ENCODE measurements at regions not wholly inside any gene's neighbourhood (a gene's known extent, or its start where the extent isn't known, plus 50 kb on each side); places are given as distances from the start of the nearest gene placed in this dataset.
"Not testable (repeated sequence)": the region's sequence is repeated elsewhere in the genome, so short reads cannot be mapped to it uniquely, and the experiment has no call there.

GRCh38 chr14:106482213-106482612 lies 955.8 kb downstream of the TMEM121 start:
- no CpG with 5 or more reads among the region's 45 CpGs for WGBS (ENCODE audit: extremely low coverage, insufficient coverage, insufficient read length)
- not testable (repeated sequence) for H4K8ac ChIP-seq (ENCODE audit: low read depth, low read length); H4K91ac ChIP-seq (ENCODE audit: low read depth, low read length); H2BK120ac ChIP-seq (ENCODE audit: insufficient read depth, low read length, poor library complexity); H2AFZ ChIP-seq (ENCODE audit: insufficient read depth, low read length, poor library complexity); H3K79me1 ChIP-seq (ENCODE audit: low read length); H3K23ac ChIP-seq (ENCODE audit: low read length); H3K4ac ChIP-seq (ENCODE audit: low read depth, low read length); DNase-seq; H3K9ac ChIP-seq (ENCODE audit: low read length); H3K79me2 ChIP-seq (ENCODE audit: control insufficient read depth, insufficient read depth, low read length, poor library complexity); H3K18ac ChIP-seq (ENCODE audit: low read length); H2BK5ac ChIP-seq (ENCODE audit: low read depth, low read length, poor library complexity); H4K12ac ChIP-seq (ENCODE audit: low read depth, low read length); H2BK12ac ChIP-seq (ENCODE audit: low read length); H3K27ac ChIP-seq (ENCODE audit: low read depth, low read length); H3K4me1 ChIP-seq (ENCODE audit: control insufficient read depth in 1 of 2, insufficient read depth in 2 of 2, low read length in 2 of 2); H3K36me3 ChIP-seq (ENCODE audit: control insufficient read depth in 1 of 2, insufficient read depth in 2 of 2, low read length in 2 of 2); H3K9me3 ChIP-seq (ENCODE audit: insufficient read depth, low read depth, low read length); H3K27me3 ChIP-seq (ENCODE audit: insufficient read depth, low read length); H2AK5ac ChIP-seq (ENCODE audit: low read length); H3K4me3 ChIP-seq (ENCODE audit: low read depth, low read length); H3K14ac ChIP-seq (ENCODE audit: low read length); H3K4me2 ChIP-seq (ENCODE audit: low read length)

DNA sequence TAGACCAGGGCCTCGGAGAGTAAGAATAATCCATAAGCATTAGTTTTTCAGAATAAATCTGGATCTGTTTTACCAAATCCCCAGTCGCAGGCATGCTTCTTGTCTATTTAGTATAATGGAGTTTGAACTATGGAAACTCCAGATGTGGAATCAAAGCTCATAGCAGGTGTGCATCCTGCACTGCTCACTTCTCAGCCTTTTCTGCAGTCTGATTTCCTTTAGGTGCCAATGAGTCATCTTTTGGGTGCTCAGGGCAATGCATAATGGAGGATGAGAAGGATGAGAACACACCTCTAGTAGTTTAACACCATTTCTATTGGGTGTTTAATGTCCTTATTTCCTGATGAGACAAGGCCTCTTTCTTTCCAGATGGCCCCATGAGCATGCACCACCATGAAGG lies 961.2 kb downstream of the TMEM121 start:
- Histone ChIP-seq H3K23ac (ENCODE audit: low read length) (no peak overlapping the region), H3K4me3 (ENCODE audit: low read depth, low read length) (no peak overlapping the region), H3K27me3 (ENCODE audit: insufficient read depth, low read length) (peaks cover 2% of the 10 kb centered on the region), H3K4me1 (ENCODE audit: control insufficient read depth in 1 of 2, insufficient read depth in 2 of 2, low read length in 2 of 2) (no peaks in the 10 kb centered on the region), H4K8ac (ENCODE audit: low read depth, low read length) (no peak overlapping the region), H3K36me3 (ENCODE audit: control insufficient read depth in 1 of 2, insufficient read depth in 2 of 2, low read length in 2 of 2) (no peaks in the 10 kb centered on the region), H2AK5ac (ENCODE audit: low read length) (no peak overlapping the region), H4K12ac (ENCODE audit: low read depth, low read length) (no peak overlapping the region), H3K4ac (ENCODE audit: low read depth, low read length) (no peak overlapping the region), H3K18ac (ENCODE audit: low read length) (no peak overlapping the region), H2BK120ac (ENCODE audit: insufficient read depth, low read length, poor library complexity) (no peak overlapping the region), H3K9me3 (ENCODE audit: insufficient read depth, low read depth, low read length) (peaks cover 21% of the 10 kb centered on the region), H3K4me2 (ENCODE audit: low read length) (no peak overlapping the region), H4K91ac (ENCODE audit: low read depth, low read length) (no peak overlapping the region), H3K27ac (ENCODE audit: low read depth, low read length) (no peak overlapping the region), H3K9ac (ENCODE audit: low read length) (no peak overlapping the region), H2BK12ac (ENCODE audit: low read length) (no peak overlapping the region), H2AFZ (ENCODE audit: insufficient read depth, low read length, poor library complexity) (no peak overlapping the region), H2BK5ac (ENCODE audit: low read depth, low read length, poor library complexity) (no peak overlapping the region), H3K79me2 (ENCODE audit: control insufficient read depth, insufficient read depth, low read length, poor library complexity) (no peaks in the 10 kb centered on the region), H3K79me1 (ENCODE audit: low read length) (no peaks in the 10 kb centered on the region), H3K14ac (ENCODE audit: low read length) (no peak overlapping the region)
- no CpG with 5 or more reads among the region's 2 CpGs for WGBS (ENCODE audit: extremely low coverage, insufficient coverage, insufficient read length)
- no peak for DNase-seq

- Histone ChIP-seq H4K8ac (ENCODE audit: low read depth, low read length) (no peak overlapping the region), H3K4me2 (ENCODE audit: low read length) (no peak overlapping the region), H3K36me3 (ENCODE audit: control insufficient read depth in 1 of 2, insufficient read depth in 2 of 2, low read length in 2 of 2) (no peaks in the 10 kb centered on the region), H3K9me3 (ENCODE audit: insufficient read depth, low read depth, low read length) (peaks cover 22% of the 10 kb centered on the region), H4K12ac (ENCODE audit: low read depth, low read length) (no peak overlapping the region), H3K9ac (ENCODE audit: low read length) (no peak overlapping the region), H3K27me3 (ENCODE audit: insufficient read depth, low read length) (peaks cover 2% of the 10 kb centered on the region), H3K23ac (ENCODE audit: low read length) (no peak overlapping the region), H3K18ac (ENCODE audit: low read length) (no peak overlapping the region), H3K4ac (ENCODE audit: low read depth, low read length) (no peak overlapping the region), H2AFZ (ENCODE audit: insufficient read depth, low read length, poor library complexity) (no peak overlapping the region), H3K4me1 (ENCODE audit: control insufficient read depth in 1 of 2, insufficient read depth in 2 of 2, low read length in 2 of 2) (no peaks in the 10 kb centered on the region), H3K79me2 (ENCODE audit: control insufficient read depth, insufficient read depth, low read length, poor library complexity) (no peaks in the 10 kb centered on the region), H2BK5ac (ENCODE audit: low read depth, low read length, poor library complexity) (no peak overlapping the region), H2BK120ac (ENCODE audit: insufficient read depth, low read length, poor library complexity) (no peak overlapping the region), H4K91ac (ENCODE audit: low read depth, low read length) (no peak overlapping the region), H3K4me3 (ENCODE audit: low read depth, low read length) (no peak overlapping the region), H3K27ac (ENCODE audit: low read depth, low read length) (no peak overlapping the region), H2AK5ac (ENCODE audit: low read length) (no peak overlapping the region), H3K14ac (ENCODE audit: low read length) (no peak overlapping the region), H2BK12ac (ENCODE audit: low read length) (no peak overlapping the region), H3K79me1 (ENCODE audit: low read length) (no peaks in the 10 kb centered on the region)
- no CpG with 5 or more reads among the region's 1 CpG for WGBS (ENCODE audit: extremely low coverage, insufficient coverage, insufficient read length)
- DNase-seq: no peak
Measured at GRCh38 chr14:106488291-106488690, 961.9 kb downstream of the TMEM121 start.

DNA sequence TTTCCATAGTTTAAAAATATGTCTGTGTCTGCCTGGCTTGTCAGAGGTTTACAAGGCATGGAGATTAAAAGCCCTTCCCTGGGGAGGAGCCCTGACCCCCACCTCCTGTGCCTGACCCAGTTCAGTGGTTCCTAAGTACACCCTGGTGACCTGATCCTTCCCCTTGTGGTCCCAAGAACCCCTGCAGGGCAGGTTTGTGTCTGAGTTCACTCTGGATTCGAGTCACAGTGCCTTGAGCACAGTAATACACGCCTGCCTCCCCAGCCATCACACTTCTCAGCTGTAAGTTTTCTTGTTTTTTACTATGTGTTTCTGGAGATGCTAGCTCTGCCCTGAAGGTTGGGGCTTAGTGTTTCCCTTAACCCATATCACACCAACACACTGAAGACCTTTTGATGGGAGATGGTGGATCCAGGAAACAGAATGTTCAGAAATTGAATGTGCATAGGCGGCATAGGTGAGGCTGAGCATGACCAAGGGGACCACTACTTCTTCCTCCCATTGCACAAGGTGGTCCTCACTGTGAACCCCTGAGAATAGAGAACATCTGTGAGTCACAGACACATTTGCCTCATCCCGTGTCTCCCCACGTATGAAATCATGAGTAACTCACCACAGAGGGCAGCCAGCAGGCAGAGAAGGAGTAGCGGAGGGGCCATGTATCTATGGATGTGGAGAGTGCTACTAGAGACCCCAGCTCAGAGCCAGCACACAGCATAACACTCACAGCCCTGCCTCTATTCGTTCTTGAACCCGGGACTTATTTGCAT lies 962.9 kb downstream of the TMEM121 start:
- Histone ChIP-seq H2AFZ (ENCODE audit: insufficient read depth, low read length, poor library complexity) (no peak overlapping the region), H2BK120ac (ENCODE audit: insufficient read depth, low read length, poor library complexity) (no peak overlapping the region), H3K9ac (ENCODE audit: low read length) (no peak overlapping the region), H3K27ac (ENCODE audit: low read depth, low read length) (no peak overlapping the region), H3K14ac (ENCODE audit: low read length) (no peak overlapping the region), H3K9me3 (ENCODE audit: insufficient read depth, low read depth, low read length) (peaks cover 24% of the 10 kb centered on the region), H3K79me2 (ENCODE audit: control insufficient read depth, insufficient read depth, low read length, poor library complexity) (no peaks in the 10 kb centered on the region), H3K27me3 (ENCODE audit: insufficient read depth, low read length) (peaks cover 2% of the 10 kb centered on the region), H3K4me3 (ENCODE audit: low read depth, low read length) (peak overlapping the region; percentile 29), H4K12ac (ENCODE audit: low read depth, low read length) (no peak overlapping the region), H3K4me1 (ENCODE audit: control insufficient read depth in 1 of 2, insufficient read depth in 2 of 2, low read length in 2 of 2) (no peaks in the 10 kb centered on the region), H2BK12ac (ENCODE audit: low read length) (no peak overlapping the region), H4K8ac (ENCODE audit: low read depth, low read length) (no peak overlapping the region), H3K79me1 (ENCODE audit: low read length) (no peaks in the 10 kb centered on the region), H3K4ac (ENCODE audit: low read depth, low read length) (no peak overlapping the region), H4K91ac (ENCODE audit: low read depth, low read length) (no peak overlapping the region), H2BK5ac (ENCODE audit: low read depth, low read length, poor library complexity) (no peak overlapping the region), H3K23ac (ENCODE audit: low read length) (no peak overlapping the region), H3K36me3 (ENCODE audit: control insufficient read depth in 1 of 2, insufficient read depth in 2 of 2, low read length in 2 of 2) (no peaks in the 10 kb centered on the region), H3K18ac (ENCODE audit: low read length) (no peak overlapping the region), H2AK5ac (ENCODE audit: low read length) (no peak overlapping the region), H3K4me2 (ENCODE audit: low read length) (no peak overlapping the region)
- no CpG with 5 or more reads among the region's 8 CpGs for WGBS (ENCODE audit: extremely low coverage, insufficient coverage, insufficient read length)
- DNase-seq: no peak
